Natural killer cell (primary cell): ENCODE measurements at regions not wholly inside any gene's neighbourhood (a gene's known extent, or its start where the extent isn't known, plus 50 kb on each side); places are given as distances from the start of the nearest gene placed in this dataset.
"Not testable (repeated sequence)": the region's sequence is repeated elsewhere in the genome, so short reads cannot be mapped to it uniquely, and the experiment has no call there.

Experiments used
- ATAC-seq, 3 donors: fragments of 150-1000 bp in 2 of 3; fragments of 200-7000 bp in 1 of 3; cut with Tn5 transposase; 1 replicate in 1 of 3; 2 replicates in 2 of 3; pipeline ENCODE4 v1.10.0; 2021; ENCODE audit warnings: mild to moderate bottlenecking in 2 of 3, moderate library complexity in 2 of 3
- DNase-seq, 2 donors: peaks; one replicate each; pipeline versions ENCODE4 v3.0.0 to v3.0.0-alpha.2; 2013 to 2021; ENCODE audit warnings: mixed read lengths in 1 of 2
- H3K27ac ChIP-seq: one replicate; pipeline ENCODE4 v1.5.1; 2013; ENCODE audit warnings: mild to moderate bottlenecking, low read length
- H3K27me3 ChIP-seq: one replicate; pipeline ENCODE4 v1.6.1; 2013; ENCODE audit warnings: low read length; ENCODE audit not compliant: control insufficient read depth, insufficient read depth
- H3K36me3 ChIP-seq: one replicate; pipeline ENCODE4 v1.6.1; 2013; ENCODE audit warnings: low read length; ENCODE audit not compliant: control insufficient read depth, insufficient read depth
- H3K4me1 ChIP-seq: one replicate; pipeline ENCODE4 v1.6.1; 2013; ENCODE audit warnings: low read length; ENCODE audit not compliant: control insufficient read depth, insufficient read depth
- H3K4me3 ChIP-seq: one replicate; pipeline ENCODE4 v1.5.1; 2013; ENCODE audit warnings: low read length
- H3K9me3 ChIP-seq: one replicate; pipeline ENCODE4 v1.6.1; 2013; ENCODE audit warnings: low read length; ENCODE audit not compliant: control insufficient read depth, insufficient read depth
- H3K27ac Mint-ChIP-seq, 2 donors: one replicate each; pipeline ENCODE4 v1.8.0; 2022; ENCODE audit warnings: mild to moderate bottlenecking in 2 of 2, mixed read lengths in 2 of 2, moderate library complexity in 1 of 2
- H3K27me3 Mint-ChIP-seq, 2 donors: one replicate each; pipeline ENCODE4 v1.8.0; 2022; ENCODE audit warnings: low read depth in 2 of 2, mixed read lengths in 2 of 2
- H3K36me3 Mint-ChIP-seq: one replicate; pipeline ENCODE4 v1.8.0; 2022; ENCODE audit warnings: mixed read lengths
- H3K4me1 Mint-ChIP-seq, 2 donors: one replicate each; pipeline ENCODE4 v1.8.0; 2022; ENCODE audit warnings: mixed read lengths in 2 of 2
- H3K4me3 Mint-ChIP-seq: one replicate; pipeline ENCODE4 v1.8.0; 2022; ENCODE audit warnings: mild to moderate bottlenecking, moderate library complexity, mixed read lengths
- H3K9me3 Mint-ChIP-seq, 2 donors: one replicate each; pipeline ENCODE4 v1.8.0; 2022; ENCODE audit warnings: mixed read lengths in 2 of 2
- WGBS: methylation state at CpG from one replicate; pipeline ENCODE4 v1.1.7; 2013; ENCODE audit warnings: missing lambda C conversion rate; ENCODE audit not compliant: insufficient coverage; 5-methylcytosine and 5-hydroxymethylcytosine counted together
- intact Hi-C: fragments of 100-400 bp; cut with micrococcal nuclease; formaldehyde crosslinking; loops from one replicate; pipeline ENCODE4 v1.14.2; 2022
- TF ChIP-seq, protein P1 (sequence below): fragments of 200-600 bp; IDR thresholded peaks from one replicate; pipeline ENCODE4 v1.8.0; 2022; ENCODE audit warnings: antibody characterized with exemption

DNA sequence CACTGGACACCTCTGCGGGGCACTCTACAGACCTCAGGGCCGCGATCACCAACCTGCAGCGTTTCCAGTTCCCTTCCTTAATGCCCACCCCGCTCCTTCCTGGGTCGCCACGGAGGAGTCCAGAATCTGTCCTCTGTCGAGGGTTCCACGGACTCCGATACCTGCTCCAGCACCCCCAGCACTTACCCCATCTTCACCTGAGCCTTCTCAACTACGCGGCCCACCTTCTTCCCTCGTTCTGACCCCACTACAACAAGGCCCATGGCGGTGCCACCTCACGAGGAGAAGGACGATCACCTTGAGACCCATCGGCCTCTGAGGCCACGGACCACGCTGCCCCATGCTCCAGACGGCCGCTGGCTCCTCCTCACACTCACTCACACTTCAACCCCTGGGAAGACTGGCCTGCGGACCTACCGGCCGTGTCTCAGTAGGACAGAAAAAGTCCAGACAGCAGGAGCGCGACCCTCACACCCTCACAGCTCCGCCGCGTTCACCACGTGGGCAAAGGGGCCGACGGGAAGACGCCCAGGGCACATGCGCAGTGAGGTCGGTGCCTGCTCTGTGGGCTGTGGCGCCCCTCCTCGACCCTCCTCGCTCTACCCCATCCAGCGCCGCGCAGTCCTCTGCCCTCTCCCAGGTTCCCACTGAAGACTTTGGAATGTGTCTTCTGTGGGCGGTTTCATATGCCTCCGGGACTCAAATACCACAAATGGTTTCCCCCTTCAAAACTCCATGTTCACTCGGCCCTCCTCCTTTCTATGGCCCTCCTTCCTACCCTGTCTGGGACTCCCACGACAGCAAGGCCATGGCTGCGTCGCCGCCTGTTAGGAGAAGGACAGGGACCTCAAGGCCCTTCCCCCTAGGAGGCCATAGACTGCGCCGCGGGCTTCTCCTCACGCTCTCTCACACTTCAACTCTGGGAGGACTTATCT lies 193.9 kb upstream of the PHF14 start:
- no peaks in the 10 kb centered on the region for H3K4me1 Mint-ChIP-seq
- Histone ChIP-seq H3K4me3 (no peak overlapping the region), H3K36me3 (no peaks in the 10 kb centered on the region), H3K27ac (no peak overlapping the region), H3K9me3 (no peaks in the 10 kb centered on the region), H3K4me1 (no peaks in the 10 kb centered on the region), H3K27me3 (no peaks in the 10 kb centered on the region)
- intact Hi-C loops, result no loop called here
- no peaks in the 10 kb centered on the region for H3K27me3 Mint-ChIP-seq
- H3K27ac Mint-ChIP-seq, result no peak overlapping the region
- H3K4me3 Mint-ChIP-seq, result no peak overlapping the region
- WGBS, result 95% methylated on average over 52 of the region's 52 CpGs
- no peak for DNase-seq
- peaks cover 0 to 5% of the 10 kb centered on the region in 2 donors for H3K9me3 Mint-ChIP-seq
- TF ChIP-seq, protein P1, sequence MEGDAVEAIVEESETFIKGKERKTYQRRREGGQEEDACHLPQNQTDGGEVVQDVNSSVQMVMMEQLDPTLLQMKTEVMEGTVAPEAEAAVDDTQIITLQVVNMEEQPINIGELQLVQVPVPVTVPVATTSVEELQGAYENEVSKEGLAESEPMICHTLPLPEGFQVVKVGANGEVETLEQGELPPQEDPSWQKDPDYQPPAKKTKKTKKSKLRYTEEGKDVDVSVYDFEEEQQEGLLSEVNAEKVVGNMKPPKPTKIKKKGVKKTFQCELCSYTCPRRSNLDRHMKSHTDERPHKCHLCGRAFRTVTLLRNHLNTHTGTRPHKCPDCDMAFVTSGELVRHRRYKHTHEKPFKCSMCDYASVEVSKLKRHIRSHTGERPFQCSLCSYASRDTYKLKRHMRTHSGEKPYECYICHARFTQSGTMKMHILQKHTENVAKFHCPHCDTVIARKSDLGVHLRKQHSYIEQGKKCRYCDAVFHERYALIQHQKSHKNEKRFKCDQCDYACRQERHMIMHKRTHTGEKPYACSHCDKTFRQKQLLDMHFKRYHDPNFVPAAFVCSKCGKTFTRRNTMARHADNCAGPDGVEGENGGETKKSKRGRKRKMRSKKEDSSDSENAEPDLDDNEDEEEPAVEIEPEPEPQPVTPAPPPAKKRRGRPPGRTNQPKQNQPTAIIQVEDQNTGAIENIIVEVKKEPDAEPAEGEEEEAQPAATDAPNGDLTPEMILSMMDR, result no peak
- no peak for ATAC-seq
- no peaks in the 10 kb centered on the region for H3K36me3 Mint-ChIP-seq

DNA sequence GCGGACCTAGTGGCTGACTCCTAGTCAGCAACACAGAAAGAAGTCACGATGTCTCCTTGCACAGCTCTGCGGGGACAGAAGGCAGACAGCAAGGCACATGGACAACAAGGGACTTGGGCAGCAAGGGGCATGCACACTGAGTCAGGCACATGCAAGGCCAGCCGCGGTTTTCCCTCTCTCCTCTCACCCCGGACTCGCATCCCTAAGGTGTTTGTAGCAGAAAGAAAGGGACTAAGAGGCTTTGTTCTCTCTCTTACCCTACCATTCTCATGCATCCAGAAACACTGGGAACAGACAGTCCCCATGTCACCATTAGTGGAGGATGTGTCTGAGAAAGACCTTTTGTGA lies 193.3 kb upstream of the PHF14 start:
- TF ChIP-seq, protein P1, result no peak
- Histone ChIP-seq H3K9me3 (no peaks in the 10 kb centered on the region), H3K4me1 (no peaks in the 10 kb centered on the region), H3K27ac (no peak overlapping the region), H3K4me3 (no peak overlapping the region), H3K27me3 (no peaks in the 10 kb centered on the region), H3K36me3 (no peaks in the 10 kb centered on the region)
- H3K27ac Mint-ChIP-seq, result no peak overlapping the region
- no peaks in the 10 kb centered on the region for H3K4me1 Mint-ChIP-seq
- no peaks in the 10 kb centered on the region for H3K27me3 Mint-ChIP-seq
- no peak for ATAC-seq
- no peaks in the 10 kb centered on the region for H3K36me3 Mint-ChIP-seq
- no peak overlapping the region for H3K4me3 Mint-ChIP-seq
- 98% methylated on average over 3 of the region's 7 CpGs for WGBS
- peaks cover 0 to 5% of the 10 kb centered on the region in 2 donors for H3K9me3 Mint-ChIP-seq
- DNase-seq, result no peak
- intact Hi-C loops, result no loop called here

DNA sequence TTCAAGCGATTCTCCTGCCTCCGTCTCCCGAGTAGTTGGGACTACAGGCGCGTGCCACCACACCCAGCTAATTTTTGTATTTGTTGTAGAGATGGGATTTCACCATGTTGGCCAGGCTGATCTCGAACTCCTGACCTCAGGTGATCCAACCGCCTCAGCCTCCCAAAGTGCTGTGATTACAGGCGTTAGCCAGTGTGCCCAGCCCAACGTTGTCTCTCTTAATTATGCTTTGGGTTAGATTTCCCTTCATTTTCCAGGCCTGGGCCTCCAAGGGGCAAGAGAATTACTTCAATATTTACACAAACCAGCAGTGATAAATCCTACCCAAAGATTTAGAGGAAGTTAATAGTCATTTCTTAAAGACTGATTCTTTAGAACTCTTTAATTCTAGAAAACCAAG lies 186.7 kb upstream of the PHF14 start:
- intact Hi-C loops, H3K4me3 Mint-ChIP-seq, H3K4me1 ChIP-seq, ATAC-seq, H3K27me3 ChIP-seq, H3K36me3 Mint-ChIP-seq, H3K9me3 ChIP-seq, H3K36me3 ChIP-seq, H3K27me3 Mint-ChIP-seq, H3K9me3 Mint-ChIP-seq, DNase-seq, H3K27ac Mint-ChIP-seq, H3K27ac ChIP-seq, H3K4me3 ChIP-seq, H3K4me1 Mint-ChIP-seq: not testable (repeated sequence)
- 93% methylated on average over 8 of the region's 9 CpGs for WGBS

DNA sequence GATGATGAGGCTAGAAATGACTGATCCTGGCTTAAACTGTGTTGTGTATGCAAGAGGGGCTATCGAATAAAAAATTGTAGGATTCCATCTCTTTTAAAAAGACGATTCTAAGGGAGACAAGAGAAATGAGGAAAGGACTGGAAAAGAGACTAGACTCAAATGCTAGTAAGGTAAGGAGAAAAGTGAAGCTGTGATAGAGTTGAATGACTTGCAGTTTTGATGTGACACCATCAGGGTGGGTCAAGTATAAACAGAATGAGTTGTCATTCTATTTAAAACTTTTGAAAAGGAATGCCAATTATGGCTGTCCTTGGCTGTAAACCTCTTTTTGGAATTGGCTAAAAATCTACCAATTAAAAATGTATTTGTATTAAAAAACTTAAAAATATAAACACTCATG lies 184.5 kb upstream of the PHF14 start:
- no peaks in the 10 kb centered on the region for H3K9me3 Mint-ChIP-seq
- no peak overlapping the region for H3K27ac Mint-ChIP-seq
- ATAC-seq (no peak), DNase-seq (no peak)
- H3K4me1 ChIP-seq, result no peaks in the 10 kb centered on the region
- H3K4me1 Mint-ChIP-seq, result no peaks in the 10 kb centered on the region
- H3K4me3 Mint-ChIP-seq, result no peak overlapping the region
- intact Hi-C loops, result no loop called here
- no peaks in the 10 kb centered on the region for H3K27me3 ChIP-seq
- H3K27ac ChIP-seq, result no peak overlapping the region
- no peak overlapping the region for H3K4me3 ChIP-seq
- TF ChIP-seq, protein P1, result no peak
- no peaks in the 10 kb centered on the region for H3K36me3 ChIP-seq
- 72% methylated on average over 2 of the region's 2 CpGs for WGBS
- H3K27me3 Mint-ChIP-seq, result no peaks in the 10 kb centered on the region
- H3K9me3 ChIP-seq, result no peaks in the 10 kb centered on the region
- H3K36me3 Mint-ChIP-seq, result no peaks in the 10 kb centered on the region
